Lower leg skin (tissue), 4 donors: ENCODE measurements at regions not wholly inside any gene's neighbourhood (a gene's known extent, or its start where the extent isn't known, plus 50 kb on each side); places are given as distances from the start of the nearest gene placed in this dataset.

Experiments
- DNase-seq, 2 donors: peaks; one replicate each; pipeline ENCODE4 v3.0.0-alpha.2; 2019; ENCODE audit warnings: low spot score in 2 of 2
- H3K4me3 ChIP-seq: fragments of 200-600 bp; sonication (generic); 2 replicates; pipeline ENCODE4 v1.5.1; 2017; ENCODE audit warnings: mild to moderate bottlenecking, low read depth; ENCODE audit not compliant: poor library complexity, severe bottlenecking
- CTCF ChIP-seq, 3 donors: fragments of 450-650 bp; IDR thresholded peaks; one replicate each; pipeline ENCODE4 v1.5.1; 2016; ENCODE audit warnings: antibody characterized with exemption in 3 of 3, mild to moderate bottlenecking in 3 of 3, moderate library complexity in 2 of 3
- POLR2A ChIP-seq, 2 donors: fragments of 450-650 bp; IDR thresholded peaks; one replicate each; pipeline ENCODE4 v1.6.1; 2016 to 2017; ENCODE audit warnings: antibody characterized with exemption in 2 of 2, mild to moderate bottlenecking in 1 of 2, moderate library complexity in 1 of 2
- WGBS, 2 donors: methylation state at CpG; one replicate each; pipeline ENCODE4 v1.1.5; 2018; 5-methylcytosine and 5-hydroxymethylcytosine counted together
- intact Hi-C: fragments of 100-400 bp; cut with DNase I; formaldehyde crosslinking; loops from one replicate; pipeline ENCODE4 v1.15.0; 2023; ENCODE audit warnings: low total_unique reads

- no peak for DNase-seq
- intact Hi-C loops = no loop called here
- H3K4me3 ChIP-seq = no peak overlapping the region
- 87 to 93% methylated on average over 3 of the region's 3 CpGs for WGBS, 2 donors
- TF ChIP-seq POLR2A (IDR thresholded peaks at IDR 0.05) (no peak), CTCF (IDR thresholded peaks at IDR 0.05) (no peak)
Observed at GRCh38 chr16:6207580-6207979, 1110.0 kb upstream of the EEF2KMT start.

GRCh38 chr16:6207124-6207523 is 1109.5 kb upstream of the EEF2KMT start:
- intact Hi-C loops = no loop called here
- WGBS, 2 donors = 44 to 46% methylated on average over 3 of the region's 3 CpGs
- no peak for DNase-seq
- TF ChIP-seq CTCF (IDR thresholded peaks at IDR 0.05) = no peak
- no peak for TF ChIP-seq POLR2A (IDR thresholded peaks at IDR 0.05)
- H3K4me3 ChIP-seq = no peak overlapping the region

GRCh38 chr16:6206080-6206479 is 1108.5 kb upstream of the EEF2KMT start:
- intact Hi-C loops = no loop called here
- no peak for TF ChIP-seq CTCF (IDR thresholded peaks at IDR 0.05)
- TF ChIP-seq POLR2A (IDR thresholded peaks at IDR 0.05) = no peak
- DNase-seq = no peak
- 57% methylated on average over 5 of the region's 5 CpGs for WGBS, 2 donors
- H3K4me3 ChIP-seq = no peak overlapping the region

- no peak for DNase-seq
- WGBS, 2 donors = 84 to 85% methylated on average over 2 of the region's 2 CpGs
- intact Hi-C loops = no loop called here
- H3K4me3 ChIP-seq = no peak overlapping the region
- no peak for TF ChIP-seq CTCF (IDR thresholded peaks at IDR 0.05)
- TF ChIP-seq POLR2A (IDR thresholded peaks at IDR 0.05) = no peak
Observed at GRCh38 chr16:6204945-6205344, 1107.3 kb upstream of the EEF2KMT start.

- 75 to 93% methylated on average over 6 of the region's 6 CpGs for WGBS, 2 donors
- no peak for DNase-seq
- TF ChIP-seq CTCF (IDR thresholded peaks at IDR 0.05) (no peak), POLR2A (IDR thresholded peaks at IDR 0.05) (no peak)
- H3K4me3 ChIP-seq = no peak overlapping the region
- intact Hi-C loops = no loop called here
Observed at GRCh38 chr16:6200861-6201260, 1103.3 kb upstream of the EEF2KMT start.

GRCh38 chr16:6200271-6200670 is 1102.7 kb upstream of the EEF2KMT start:
- TF ChIP-seq CTCF (IDR thresholded peaks at IDR 0.05) (no peak), POLR2A (IDR thresholded peaks at IDR 0.05) (no peak)
- intact Hi-C loops = no loop called here
- no peak for DNase-seq
- WGBS, 2 donors = 88 to 89% methylated on average over 6 of the region's 6 CpGs
- H3K4me3 ChIP-seq = no peak overlapping the region
